ENCODE measurements at regions not wholly inside any gene's neighbourhood (a gene's known extent, or its start where the extent isn't known, plus 50 kb on each side); places are given as distances from the start of the nearest gene placed in this dataset.

- Histone ChIP-seq H3K4me1 (peaks cover 0 to 38% (median 0%) of the 10 kb centered on the region in 9 donors), H3K4me3 (no peak overlapping the region), H3K36me3 (no peaks in the 10 kb centered on the region), H3K9me3 (peaks cover 0 to 8% (median 0%) of the 10 kb centered on the region in 11 donors), H3K27ac (no peak overlapping the region), H3K27me3 (no peaks in the 10 kb centered on the region)
- intact Hi-C loops (cut with DNase I), result no loop called here
- 88 to 90% methylated on average over 3 of the region's 3 CpGs for WGBS, 2 donors
- no peak for TF ChIP-seq CTCF (IDR thresholded peaks at IDR 0.05)
- ATAC-seq, result no peak
- no peak for DNase-seq
Observed at GRCh38 chr13:50631041-50631440, 212.5 kb downstream of the DLEU7 start.

- ATAC-seq (no peak), DNase-seq (no peak)
- no peak for TF ChIP-seq CTCF (IDR thresholded peaks at IDR 0.05)
- peaks cover 0 to 33% (median 0%) of the 10 kb centered on the region in 9 donors for H3K4me1 ChIP-seq
- no peaks in the 10 kb centered on the region for H3K27me3 ChIP-seq
- H3K36me3 ChIP-seq, result no peaks in the 10 kb centered on the region
- H3K27ac ChIP-seq, result peak overlapping the region in 1 of 10 donors; percentile 88
- H3K4me3 ChIP-seq, result no peak overlapping the region
- H3K9me3 ChIP-seq, result no peaks in the 10 kb centered on the region
- whole genome bisulfite sequencing, 2 donors, result 98 to 99% methylated on average over 3 of the region's 3 CpGs
- intact Hi-C loops (cut with DNase I), result no loop called here
Observed at GRCh38 chr13:50634339-50634738, 209.2 kb downstream of the DLEU7 start.

GRCh38 chr13:50635504-50635903 is 208.0 kb downstream of the DLEU7 start:
- no peaks in the 10 kb centered on the region for H3K27me3 ChIP-seq
- H3K4me3 ChIP-seq, result no peak overlapping the region
- peak in 1 of 2 donors; percentile 39 for DNase-seq
- intact Hi-C loops (cut with DNase I), result no loop called here
- peak; percentile 44 to 91 (median 83) for ATAC-seq
- no peaks in the 10 kb centered on the region for H3K36me3 ChIP-seq
- no peaks in the 10 kb centered on the region for H3K9me3 ChIP-seq
- peak overlapping the region in 6 of 10 donors; percentile 8 to 88 (median 30) for H3K27ac ChIP-seq
- 61 to 68% methylated on average over 3 of the region's 3 CpGs for WGBS, 2 donors
- peaks cover 0 to 24% (median 0%) of the 10 kb centered on the region in 9 donors for H3K4me1 ChIP-seq
- no peak for TF ChIP-seq CTCF (IDR thresholded peaks at IDR 0.05)

GRCh38 chr13:50636007-50636704 is 207.3 kb downstream of the DLEU7 start:
- no peak overlapping the region for H3K4me3 ChIP-seq
- no peak for DNase-seq
- H3K9me3 ChIP-seq, result no peaks in the 10 kb centered on the region
- H3K36me3 ChIP-seq, result no peaks in the 10 kb centered on the region
- peaks cover 0 to 22% (median 0%) of the 10 kb centered on the region in 9 donors for H3K4me1 ChIP-seq
- peak overlapping the region in 7 of 10 donors; percentile 8 to 88 (median 36) for H3K27ac ChIP-seq
- no peaks in the 10 kb centered on the region for H3K27me3 ChIP-seq
- intact Hi-C loops (cut with DNase I), result no loop called here
- TF ChIP-seq CTCF (IDR thresholded peaks at IDR 0.05), result no peak
- peak in 1 of 8 donors; percentile 18 for ATAC-seq
- WGBS, 2 donors, result 85 to 86% methylated on average over 7 of the region's 7 CpGs
